Thymus (tissue), 11 donors: ENCODE measurements at regions not wholly inside any gene's neighbourhood (a gene's known extent, or its start where the extent isn't known, plus 50 kb on each side); places are given as distances from the start of the nearest gene placed in this dataset.

Experiments
- DNase-seq, 9 donors: peaks; one replicate each; pipeline ENCODE4 v3.0.0-alpha.2; 2013; ENCODE audit warnings: low spot score in 9 of 9, low read depth in 6 of 9, missing footprints in 1 of 9
- H3K27ac ChIP-seq, 2 donors: one replicate each; pipeline ENCODE4 v1.5.1; 2013; ENCODE audit warnings: control low read depth in 1 of 2, low read depth in 1 of 2, low read length in 1 of 2, mild to moderate bottlenecking in 1 of 2, moderate library complexity in 1 of 2
- H3K27me3 ChIP-seq, 2 donors: one replicate each; pipeline ENCODE4 v1.5.1; 2013; ENCODE audit warnings: low read length in 1 of 2; ENCODE audit not compliant: control insufficient read depth in 2 of 2, insufficient read depth in 1 of 2
- H3K36me3 ChIP-seq, 2 donors: one replicate each; pipeline ENCODE4 v1.5.1; 2013; ENCODE audit warnings: low read length in 1 of 2, mild to moderate bottlenecking in 1 of 2, moderate library complexity in 1 of 2; ENCODE audit not compliant: control insufficient read depth in 2 of 2, insufficient read depth in 2 of 2
- H3K4me1 ChIP-seq, 2 donors: one replicate each; pipeline ENCODE4 v1.5.1; 2013; ENCODE audit warnings: low read length in 2 of 2; ENCODE audit not compliant: control insufficient read depth in 2 of 2, insufficient read depth in 2 of 2
- H3K4me3 ChIP-seq, 2 donors: one replicate each; pipeline ENCODE4 v1.5.1; 2013; ENCODE audit warnings: low read length in 2 of 2, control low read depth in 1 of 2, mild to moderate bottlenecking in 1 of 2
- H3K9me3 ChIP-seq, 2 donors: one replicate each; pipeline ENCODE4 v1.5.1; 2013; ENCODE audit warnings: low read length in 1 of 2, mild to moderate bottlenecking in 1 of 2; ENCODE audit not compliant: control insufficient read depth in 2 of 2, insufficient read depth in 1 of 2
- WGBS: extraction: QIAGEN DNeasy Blood & Tissue Kit; methylation state at CpG from one replicate; pipeline ENCODE4 v1.1.7; 2013; 5-methylcytosine and 5-hydroxymethylcytosine counted together
- donor health status: healthy.

DNA sequence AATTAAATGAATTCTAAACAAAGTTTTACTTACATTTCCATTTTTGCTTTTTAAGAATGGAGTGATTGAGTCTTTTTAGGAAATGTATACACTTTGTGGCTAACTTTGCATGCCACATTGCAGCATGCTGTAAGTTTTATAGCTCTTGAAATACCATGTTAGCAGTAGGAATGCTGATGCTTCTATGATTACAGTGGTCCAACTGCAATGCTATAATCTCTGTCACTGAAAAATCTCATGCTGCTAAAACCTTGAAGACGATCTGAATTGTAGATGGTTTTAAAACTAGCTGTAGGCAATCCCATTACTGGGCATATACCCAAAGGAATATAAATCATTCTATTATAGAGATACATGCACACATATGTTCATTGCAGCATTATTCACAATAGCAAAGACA is 127.6 kb downstream of the WIF1 start:
- Histone ChIP-seq H3K4me3 (no peak overlapping the region), H3K27ac (no peak overlapping the region), H3K36me3 (no peaks in the 10 kb centered on the region), H3K27me3 (no peaks in the 10 kb centered on the region), H3K4me1 (no peaks in the 10 kb centered on the region), H3K9me3 (no peaks in the 10 kb centered on the region)
- DNase-seq = no peak
- WGBS = 83% methylated on average over 1 of the region's 1 CpG

DNA sequence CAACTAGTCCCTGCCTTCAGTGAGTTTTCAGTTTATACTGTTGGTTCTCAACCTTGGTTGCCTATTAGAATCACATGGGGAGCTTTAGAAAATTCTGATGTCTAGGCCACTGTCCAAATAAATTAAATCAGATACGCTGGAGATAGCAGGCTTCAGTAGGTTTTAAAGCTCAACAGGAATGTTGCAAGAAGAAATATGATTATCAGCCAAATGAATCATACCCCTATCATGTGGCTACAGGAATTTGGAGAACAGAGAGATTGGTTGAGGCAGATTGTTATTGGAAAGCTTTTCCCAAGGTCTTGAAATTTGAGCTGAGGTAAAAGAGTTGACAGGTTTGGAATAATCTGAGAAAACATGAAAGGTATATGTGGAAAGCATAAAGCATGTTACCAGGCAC is 125.3 kb downstream of the WIF1 start:
- H3K4me3 ChIP-seq = no peak overlapping the region
- 89% methylated on average over 1 of the region's 1 CpG for WGBS
- no peaks in the 10 kb centered on the region for H3K36me3 ChIP-seq
- no peaks in the 10 kb centered on the region for H3K4me1 ChIP-seq
- H3K27ac ChIP-seq = peak overlapping the region in 1 of 2 donors; percentile 12
- no peak for DNase-seq
- H3K9me3 ChIP-seq = no peaks in the 10 kb centered on the region
- H3K27me3 ChIP-seq = no peaks in the 10 kb centered on the region

DNA sequence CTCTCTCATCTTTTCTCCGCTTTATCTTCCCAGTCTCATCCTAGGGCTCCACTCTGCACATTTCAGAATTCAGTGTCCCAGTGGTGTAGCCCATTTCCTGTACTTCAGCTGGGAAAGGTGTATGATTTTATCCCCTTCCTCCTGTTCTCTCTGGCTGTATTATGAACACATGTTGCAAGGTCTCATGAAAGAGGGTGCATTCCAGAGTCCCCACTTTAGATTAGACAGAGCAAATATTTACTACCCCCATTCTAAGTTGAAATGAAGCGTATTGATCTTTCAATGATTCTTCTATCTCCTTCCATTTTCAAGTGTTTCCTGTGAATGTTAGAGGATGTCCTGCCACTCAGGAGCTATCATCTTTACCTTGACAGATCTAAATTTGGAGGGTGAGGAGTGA is 123.2 kb downstream of the WIF1 start:
- H3K4me1 ChIP-seq = no peaks in the 10 kb centered on the region
- DNase-seq = no peak
- H3K27me3 ChIP-seq = no peaks in the 10 kb centered on the region
- H3K9me3 ChIP-seq = no peaks in the 10 kb centered on the region
- 64% methylated on average over 2 of the region's 2 CpGs for WGBS
- no peak overlapping the region for H3K27ac ChIP-seq
- no peak overlapping the region for H3K4me3 ChIP-seq
- H3K36me3 ChIP-seq = no peaks in the 10 kb centered on the region

DNA sequence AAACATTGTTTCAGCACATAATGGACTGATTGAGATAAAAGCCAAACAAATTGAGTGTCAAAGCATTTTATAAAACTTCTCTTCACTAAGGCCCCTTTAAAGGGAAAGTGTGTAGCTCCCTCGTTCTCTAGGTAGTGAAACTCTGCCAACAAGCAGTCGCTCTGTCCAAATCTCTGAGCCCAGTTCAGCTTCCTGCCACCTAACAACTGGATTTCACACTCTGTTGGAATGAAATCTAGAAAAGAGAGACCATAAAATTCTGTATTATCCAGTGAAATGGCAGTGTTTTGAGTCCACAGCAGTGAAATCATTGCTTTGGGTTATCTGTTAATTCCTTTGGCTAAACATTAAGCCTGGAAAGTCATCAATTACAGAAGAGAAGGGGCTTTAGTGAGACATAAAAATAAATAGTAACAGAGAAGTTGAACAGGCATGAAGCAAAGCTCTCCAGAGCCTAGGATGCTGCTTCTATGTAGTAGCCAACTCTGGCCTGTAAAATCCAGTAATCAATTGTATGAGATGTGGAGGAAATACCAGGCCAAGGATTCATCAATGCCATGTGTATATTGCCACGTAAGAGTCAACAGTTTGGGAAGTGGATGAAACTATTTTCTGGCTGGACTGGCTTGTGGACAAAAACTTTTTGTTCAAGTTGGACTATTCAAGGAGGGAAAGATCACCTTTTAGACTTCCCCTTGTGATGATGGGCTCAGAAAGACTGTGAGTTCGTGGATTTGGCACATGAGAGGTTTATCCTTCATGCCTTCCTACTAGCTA is 122.5 kb downstream of the WIF1 start:
- Histone ChIP-seq H3K9me3 (no peaks in the 10 kb centered on the region), H3K27ac (no peak overlapping the region), H3K4me3 (no peak overlapping the region), H3K36me3 (no peaks in the 10 kb centered on the region), H3K27me3 (no peaks in the 10 kb centered on the region), H3K4me1 (no peaks in the 10 kb centered on the region)
- 86% methylated on average over 4 of the region's 4 CpGs for WGBS
- no peak for DNase-seq

DNA sequence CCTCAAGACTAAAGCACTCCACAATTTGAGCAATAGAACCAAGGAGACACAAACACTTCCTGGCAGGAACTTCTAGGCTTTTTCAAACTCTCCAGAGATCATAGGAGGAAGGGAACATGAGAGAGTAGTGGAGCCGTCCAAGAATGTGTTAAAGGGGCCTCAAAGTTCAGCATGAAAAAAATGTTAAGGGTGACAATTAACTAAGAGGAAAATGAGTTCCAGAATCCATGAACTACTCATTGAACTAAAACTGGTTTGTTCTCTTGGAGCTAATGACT is 122.0 kb downstream of the WIF1 start:
- DNase-seq = no peak
- H3K4me1 ChIP-seq = no peaks in the 10 kb centered on the region
- H3K4me3 ChIP-seq = no peak overlapping the region
- no peaks in the 10 kb centered on the region for H3K36me3 ChIP-seq
- 91% methylated on average over 1 of the region's 1 CpG for WGBS
- H3K9me3 ChIP-seq = no peaks in the 10 kb centered on the region
- H3K27me3 ChIP-seq = no peaks in the 10 kb centered on the region
- H3K27ac ChIP-seq = no peak overlapping the region
